AG09309 (cell line): ENCODE measurements at regions not wholly inside any gene's neighbourhood (a gene's known extent, or its start where the extent isn't known, plus 50 kb on each side); places are given as distances from the start of the nearest gene placed in this dataset.

ENCODE experiments used
- DNase-seq: peaks from one replicate; pipeline ENCODE4 v3.0.0-alpha.2; 2010; ENCODE audit warnings: low read depth
- H3K4me3 ChIP-seq: 2 replicates; pipeline ENCODE4 v1.5.1; 2011; ENCODE audit warnings: mild to moderate bottlenecking, low read depth, low read length, moderate library complexity; ENCODE audit not compliant: control insufficient read depth
- CTCF ChIP-seq: IDR thresholded peaks from 2 replicates; pipeline ENCODE4 v1.5.1; 2011; ENCODE audit warnings: mild to moderate bottlenecking, low read depth, low read length, inconsistent platforms; ENCODE audit not compliant: insufficient read depth, control insufficient read depth; ENCODE audit errors: missing control alignments

GRCh38 chr17:71395901-71396300 lies 724.9 kb upstream of the SOX9 start:
- no peak for TF ChIP-seq CTCF
- H3K4me3 ChIP-seq = no peak overlapping the region
- DNase-seq = no peak

- TF ChIP-seq CTCF = no peak
- no peak for DNase-seq
- no peak overlapping the region for H3K4me3 ChIP-seq
Measured at GRCh38 chr17:71396711-71397110, 724.1 kb upstream of the SOX9 start.

- TF ChIP-seq CTCF = no peak
- no peak overlapping the region for H3K4me3 ChIP-seq
- no peak for DNase-seq
Measured at GRCh38 chr17:71398025-71398424, 722.8 kb upstream of the SOX9 start.

- H3K4me3 ChIP-seq = no peak overlapping the region
- TF ChIP-seq CTCF = no peak
- no peak for DNase-seq
Measured at GRCh38 chr17:71398800-71399219, 722.0 kb upstream of the SOX9 start.

GRCh38 chr17:71399221-71399620 lies 721.6 kb upstream of the SOX9 start:
- H3K4me3 ChIP-seq = no peak overlapping the region
- DNase-seq = no peak

GRCh38 chr17:71399649-71400048 lies 721.2 kb upstream of the SOX9 start:
- DNase-seq = no peak
- no peak for TF ChIP-seq CTCF
- H3K4me3 ChIP-seq = no peak overlapping the region

More at GRCh38 chr17:71399221-71399620, 721.6 kb upstream of the SOX9 start:
- no peak for TF ChIP-seq CTCF

- no peak for TF ChIP-seq CTCF
- H3K4me3 ChIP-seq = no peak overlapping the region
- DNase-seq = no peak
Measured at GRCh38 chr17:71402007-71402406, 718.8 kb upstream of the SOX9 start.
